ENCODE measurements at regions not wholly inside any gene's neighbourhood (a gene's known extent, or its start where the extent isn't known, plus 50 kb on each side); places are given as distances from the start of the nearest gene placed in this dataset.

GRCh38 chr6:2433266-2433665, 187.9 kb upstream of the GMDS start:
- no peak for TF ChIP-seq POLR2AphosphoS5 (IDR thresholded peaks at IDR 0.05; ENCODE audit: borderline replicate concordance, low read depth, low read length)
- TF ChIP-seq EZH2 (IDR thresholded peaks at IDR 0.05): no peak
- no peak for TF ChIP-seq FOXP2 (optimal IDR thresholded peaks at IDR 0.05; ENCODE audit: control extremely low read depth, extremely low read length, insufficient read depth)
